ENCODE measurements at regions not wholly inside any gene's neighbourhood (a gene's known extent, or its start where the extent isn't known, plus 50 kb on each side); places are given as distances from the start of the nearest gene placed in this dataset.

DNA sequence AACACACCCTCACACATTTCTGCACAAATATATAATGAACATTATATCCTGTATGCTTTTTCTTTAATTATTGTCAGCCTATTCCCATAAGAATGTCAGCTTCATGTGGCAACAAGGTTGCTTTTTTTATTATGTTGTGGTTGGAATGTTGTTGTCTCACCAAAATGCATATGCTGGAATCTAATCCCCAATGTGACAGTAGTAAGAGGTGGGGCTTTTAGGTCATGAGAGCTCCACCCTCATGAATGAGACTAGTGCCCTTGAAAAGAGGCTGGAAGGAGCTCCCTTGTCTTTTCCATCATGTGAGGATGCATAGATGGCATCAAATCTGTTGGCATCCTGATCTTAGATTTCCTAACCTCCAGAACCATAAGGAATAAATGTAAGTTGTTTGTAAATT, 131.3 kb upstream of the IRX6 start:
- peaks cover 14% of the 10 kb centered on the region for H3K9me3 Mint-ChIP-seq
- Histone ChIP-seq H3K79me2 (replicated peaks; ENCODE audit: insufficient read depth) (no peaks in the 10 kb centered on the region), H3K36me3 (ENCODE audit: insufficient read depth) (0 out of 2 replicates have a peak, but pooled peaks cover 3% of the 10 kb centered on the region), H3K27me3 (ENCODE audit: insufficient read depth) (no peaks in the 10 kb centered on the region), H3F3A (replicated peaks; ENCODE audit: low read depth) (no peaks in the 10 kb centered on the region), H2AFZ (no peak overlapping the region), H3K9me2 (ENCODE audit: insufficient read depth) (0 out of 2 replicates have a peak, but pooled peaks cover 2% of the 10 kb centered on the region), H3K4me3 (no peak overlapping the region), H3K27ac (ENCODE audit: low read depth) (no peak overlapping the region), H3K4me1 (ENCODE audit: insufficient read depth) (peaks cover 14% of the 10 kb centered on the region), H4K20me1 (replicated peaks; ENCODE audit: insufficient read depth) (no peaks in the 10 kb centered on the region), H3K4me2 (no peak overlapping the region)
- H3K36me3 Mint-ChIP-seq (ENCODE audit: low read depth), result peaks cover 9% of the 10 kb centered on the region; the same call in 2 of the 3 replicates
- peaks cover 5% of the 10 kb centered on the region for H3K27me3 Mint-ChIP-seq (ENCODE audit: insufficient read depth, low read depth, poor library complexity)
- H3K4me3 Mint-ChIP-seq, result no peak overlapping the region
- ATAC-seq (no peak), DNase-seq (ENCODE audit: low spot score) (no peak)
- no peak for TF ChIP-seq POLR2AphosphoS5 (IDR thresholded peaks at IDR 0.05; ENCODE audit: low read depth)
- TF ChIP-seq EZH2 (IDR thresholded peaks at IDR 0.05; ENCODE audit: low read depth, unreplicated experiment), result no peak
- TF ChIP-seq, protein P1, sequence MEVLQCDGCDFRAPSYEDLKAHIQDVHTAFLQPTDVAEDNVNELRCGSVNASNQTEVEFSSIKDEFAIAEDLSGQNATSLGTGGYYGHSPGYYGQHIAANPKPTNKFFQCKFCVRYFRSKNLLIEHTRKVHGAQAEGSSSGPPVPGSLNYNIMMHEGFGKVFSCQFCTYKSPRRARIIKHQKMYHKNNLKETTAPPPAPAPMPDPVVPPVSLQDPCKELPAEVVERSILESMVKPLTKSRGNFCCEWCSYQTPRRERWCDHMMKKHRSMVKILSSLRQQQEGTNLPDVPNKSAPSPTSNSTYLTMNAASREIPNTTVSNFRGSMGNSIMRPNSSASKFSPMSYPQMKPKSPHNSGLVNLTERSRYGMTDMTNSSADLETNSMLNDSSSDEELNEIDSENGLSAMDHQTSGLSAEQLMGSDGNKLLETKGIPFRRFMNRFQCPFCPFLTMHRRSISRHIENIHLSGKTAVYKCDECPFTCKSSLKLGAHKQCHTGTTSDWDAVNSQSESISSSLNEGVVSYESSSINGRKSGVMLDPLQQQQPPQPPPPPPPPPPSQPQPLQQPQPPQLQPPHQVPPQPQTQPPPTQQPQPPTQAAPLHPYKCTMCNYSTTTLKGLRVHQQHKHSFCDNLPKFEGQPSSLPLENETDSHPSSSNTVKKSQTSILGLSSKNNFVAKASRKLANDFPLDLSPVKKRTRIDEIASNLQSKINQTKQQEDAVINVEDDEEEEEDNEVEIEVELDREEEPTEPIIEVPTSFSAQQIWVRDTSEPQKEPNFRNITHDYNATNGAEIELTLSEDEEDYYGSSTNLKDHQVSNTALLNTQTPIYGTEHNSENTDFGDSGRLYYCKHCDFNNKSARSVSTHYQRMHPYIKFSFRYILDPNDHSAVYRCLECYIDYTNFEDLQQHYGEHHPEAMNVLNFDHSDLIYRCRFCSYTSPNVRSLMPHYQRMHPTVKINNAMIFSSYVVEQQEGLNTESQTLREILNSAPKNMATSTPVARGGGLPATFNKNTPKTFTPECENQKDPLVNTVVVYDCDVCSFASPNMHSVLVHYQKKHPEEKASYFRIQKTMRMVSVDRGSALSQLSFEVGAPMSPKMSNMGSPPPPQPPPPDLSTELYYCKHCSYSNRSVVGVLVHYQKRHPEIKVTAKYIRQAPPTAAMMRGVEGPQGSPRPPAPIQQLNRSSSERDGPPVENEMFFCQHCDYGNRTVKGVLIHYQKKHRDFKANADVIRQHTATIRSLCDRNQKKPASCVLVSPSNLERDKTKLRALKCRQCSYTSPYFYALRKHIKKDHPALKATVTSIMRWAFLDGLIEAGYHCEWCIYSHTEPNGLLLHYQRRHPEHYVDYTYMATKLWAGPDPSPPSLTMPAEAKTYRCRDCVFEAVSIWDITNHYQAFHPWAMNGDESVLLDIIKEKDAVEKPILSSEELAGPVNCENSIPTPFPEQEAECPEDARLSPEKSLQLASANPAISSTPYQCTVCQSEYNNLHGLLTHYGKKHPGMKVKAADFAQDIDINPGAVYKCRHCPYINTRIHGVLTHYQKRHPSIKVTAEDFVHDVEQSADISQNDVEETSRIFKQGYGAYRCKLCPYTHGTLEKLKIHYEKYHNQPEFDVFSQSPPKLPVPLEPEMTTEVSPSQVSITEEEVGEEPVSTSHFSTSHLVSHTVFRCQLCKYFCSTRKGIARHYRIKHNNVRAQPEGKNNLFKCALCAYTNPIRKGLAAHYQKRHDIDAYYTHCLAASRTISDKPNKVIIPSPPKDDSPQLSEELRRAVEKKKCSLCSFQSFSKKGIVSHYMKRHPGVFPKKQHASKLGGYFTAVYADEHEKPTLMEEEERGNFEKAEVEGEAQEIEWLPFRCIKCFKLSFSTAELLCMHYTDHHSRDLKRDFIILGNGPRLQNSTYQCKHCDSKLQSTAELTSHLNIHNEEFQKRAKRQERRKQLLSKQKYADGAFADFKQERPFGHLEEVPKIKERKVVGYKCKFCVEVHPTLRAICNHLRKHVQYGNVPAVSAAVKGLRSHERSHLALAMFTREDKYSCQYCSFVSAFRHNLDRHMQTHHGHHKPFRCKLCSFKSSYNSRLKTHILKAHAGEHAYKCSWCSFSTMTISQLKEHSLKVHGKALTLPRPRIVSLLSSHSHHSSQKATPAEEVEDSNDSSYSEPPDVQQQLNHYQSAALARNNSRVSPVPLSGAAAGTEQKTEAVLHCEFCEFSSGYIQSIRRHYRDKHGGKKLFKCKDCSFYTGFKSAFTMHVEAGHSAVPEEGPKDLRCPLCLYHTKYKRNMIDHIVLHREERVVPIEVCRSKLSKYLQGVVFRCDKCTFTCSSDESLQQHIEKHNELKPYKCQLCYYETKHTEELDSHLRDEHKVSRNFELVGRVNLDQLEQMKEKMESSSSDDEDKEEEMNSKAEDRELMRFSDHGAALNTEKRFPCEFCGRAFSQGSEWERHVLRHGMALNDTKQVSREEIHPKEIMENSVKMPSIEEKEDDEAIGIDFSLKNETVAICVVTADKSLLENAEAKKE (CRISPR knock-in tag; IDR thresholded peaks at IDR 0.05), result no peak
- TF ChIP-seq NANOG (IDR thresholded peaks at IDR 0.05; ENCODE audit: borderline replicate concordance), result no peak
- TF ChIP-seq REST (IDR thresholded peaks at IDR 0.05; ENCODE audit: unreplicated experiment), result no peak
- TF ChIP-seq, protein P2, sequence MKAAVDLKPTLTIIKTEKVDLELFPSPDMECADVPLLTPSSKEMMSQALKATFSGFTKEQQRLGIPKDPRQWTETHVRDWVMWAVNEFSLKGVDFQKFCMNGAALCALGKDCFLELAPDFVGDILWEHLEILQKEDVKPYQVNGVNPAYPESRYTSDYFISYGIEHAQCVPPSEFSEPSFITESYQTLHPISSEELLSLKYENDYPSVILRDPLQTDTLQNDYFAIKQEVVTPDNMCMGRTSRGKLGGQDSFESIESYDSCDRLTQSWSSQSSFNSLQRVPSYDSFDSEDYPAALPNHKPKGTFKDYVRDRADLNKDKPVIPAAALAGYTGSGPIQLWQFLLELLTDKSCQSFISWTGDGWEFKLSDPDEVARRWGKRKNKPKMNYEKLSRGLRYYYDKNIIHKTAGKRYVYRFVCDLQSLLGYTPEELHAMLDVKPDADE (IDR thresholded peaks at IDR 0.05), result no peak
- H3K27ac Mint-ChIP-seq, result no peak overlapping the region
- peaks cover 19% of the 10 kb centered on the region for H3K4me1 Mint-ChIP-seq
